ENCODE measurements at regions not wholly inside any gene's neighbourhood (a gene's known extent, or its start where the extent isn't known, plus 50 kb on each side); places are given as distances from the start of the nearest gene placed in this dataset.
A peak's percentile ranks its signal among the peaks of the same experiment; 100 is the strongest.
"Not testable (repeated sequence)": the region's sequence is repeated elsewhere in the genome, so short reads cannot be mapped to it uniquely, and the experiment has no call there.

GRCh38 chr22:49721211-49721763 lies 106.4 kb downstream of the BRD1 start:
- no peak for DNase-seq (ENCODE audit: low spot score)

GRCh38 chr22:49720279-49720959 lies 107.3 kb downstream of the BRD1 start:
- DNase-seq (ENCODE audit: low spot score): no peak

GRCh38 chr22:49719046-49719445 lies 108.6 kb downstream of the BRD1 start:
- DNase-seq (ENCODE audit: low spot score): no peak

- no peak for DNase-seq (ENCODE audit: low spot score)
These were observed 109.3 kb downstream of the BRD1 start for GRCh38 chr22:49718396-49718795.

GRCh38 chr22:49717322-49717919 lies 110.3 kb downstream of the BRD1 start:
- no peak for DNase-seq (ENCODE audit: low spot score)

GRCh38 chr22:49716441-49716840 lies 111.2 kb downstream of the BRD1 start:
- no peak for DNase-seq (ENCODE audit: low spot score)

- DNase-seq (ENCODE audit: low spot score): no peak
These were observed 112.2 kb downstream of the BRD1 start for GRCh38 chr22:49715450-49715849.

- DNase-seq (ENCODE audit: low spot score): no peak
These were observed 114.7 kb downstream of the BRD1 start for GRCh38 chr22:49713003-49713402.

- peak; percentile 38 for DNase-seq (ENCODE audit: low spot score)
These were observed 115.4 kb downstream of the BRD1 start for GRCh38 chr22:49712195-49712791.

- no peak for DNase-seq (ENCODE audit: low spot score)
These were observed 116.9 kb downstream of the BRD1 start for GRCh38 chr22:49710746-49711145.

GRCh38 chr22:49709464-49709863 lies 118.2 kb downstream of the BRD1 start:
- no peak for DNase-seq (ENCODE audit: low spot score)

GRCh38 chr22:49705972-49706352 lies 121.7 kb downstream of the BRD1 start:
- DNase-seq (ENCODE audit: low spot score): no peak

GRCh38 chr22:49705216-49705971 lies 122.3 kb downstream of the BRD1 start:
- DNase-seq (ENCODE audit: low spot score): no peak

- no peak for DNase-seq (ENCODE audit: low spot score)
These were observed 123.1 kb downstream of the BRD1 start for GRCh38 chr22:49704345-49705215.

- no peak for DNase-seq (ENCODE audit: low spot score)
These were observed 123.7 kb downstream of the BRD1 start for GRCh38 chr22:49703990-49704344.

- no peak for DNase-seq (ENCODE audit: low spot score)
These were observed 124.2 kb downstream of the BRD1 start for GRCh38 chr22:49703505-49703904.

- no peak for DNase-seq (ENCODE audit: low spot score)
These were observed 125.6 kb downstream of the BRD1 start for GRCh38 chr22:49702068-49702397.

- no peak for DNase-seq (ENCODE audit: low spot score)
These were observed 126.1 kb downstream of the BRD1 start for GRCh38 chr22:49701380-49702067.

- DNase-seq (ENCODE audit: low spot score): no peak
These were observed 127.7 kb downstream of the BRD1 start for GRCh38 chr22:49699928-49700498.

- DNase-seq (ENCODE audit: low spot score): no peak
These were observed 128.2 kb downstream of the BRD1 start for GRCh38 chr22:49699476-49699875.

- DNase-seq (ENCODE audit: low spot score): not testable (repeated sequence)
These were observed 129.1 kb downstream of the BRD1 start for GRCh38 chr22:49698616-49699015.
